Activated CD8-positive, alpha-beta memory T cell treated with anti-CD3 and anti-CD28 coated beads, Interleukin-2, amount 50 U/mL, for 24 hours (primary cell): ENCODE measurements at regions not wholly inside any gene's neighbourhood (a gene's known extent, or its start where the extent isn't known, plus 50 kb on each side); places are given as distances from the start of the nearest gene placed in this dataset.
"Not testable (repeated sequence)": the region's sequence is repeated elsewhere in the genome, so short reads cannot be mapped to it uniquely, and the experiment has no call there.

Experiments used
- DNase-seq: peaks from one replicate; pipeline ENCODE4 v3.0.0-alpha.2; 2020; ENCODE audit errors: extremely low read depth

- no peak for DNase-seq
Measured at GRCh38 chr9:110093417-110093816, 114.5 kb downstream of the C9orf152 start.

- no peak for DNase-seq
Measured at GRCh38 chr9:110093871-110094270, 114.1 kb downstream of the C9orf152 start.

GRCh38 chr9:110095161-110095595 is 112.8 kb downstream of the C9orf152 start:
- no peak for DNase-seq

- DNase-seq: no peak
Measured at GRCh38 chr9:110095776-110096175, 112.2 kb downstream of the C9orf152 start.

GRCh38 chr9:110096674-110097073 is 111.3 kb downstream of the C9orf152 start:
- DNase-seq: not testable (repeated sequence)

GRCh38 chr9:110099236-110100095 is 108.5 kb downstream of the C9orf152 start:
- no peak for DNase-seq

GRCh38 chr9:110101531-110102161 is 106.3 kb downstream of the C9orf152 start:
- DNase-seq: no peak

GRCh38 chr9:110103257-110103656 is 104.7 kb downstream of the C9orf152 start:
- DNase-seq: no peak

GRCh38 chr9:110104261-110104809 is 103.6 kb downstream of the C9orf152 start:
- no peak for DNase-seq

GRCh38 chr9:110105107-110105506 is 102.9 kb downstream of the C9orf152 start:
- DNase-seq: no peak

GRCh38 chr9:110106661-110107060 is 101.3 kb downstream of the C9orf152 start:
- DNase-seq: no peak

- DNase-seq: no peak
Measured at GRCh38 chr9:110109333-110110092, 98.4 kb downstream of the C9orf152 start.

GRCh38 chr9:110110154-110110553 is 97.8 kb downstream of the C9orf152 start:
- DNase-seq: no peak

GRCh38 chr9:110111868-110112267 is 96.1 kb downstream of the C9orf152 start:
- no peak for DNase-seq

- DNase-seq: no peak
Measured at GRCh38 chr9:110112792-110113191, 95.2 kb downstream of the C9orf152 start.

GRCh38 chr9:110114086-110114858 is 93.7 kb downstream of the C9orf152 start:
- DNase-seq: no peak

GRCh38 chr9:110114859-110115201 is 93.1 kb downstream of the C9orf152 start:
- no peak for DNase-seq

- DNase-seq: no peak
Measured at GRCh38 chr9:110115341-110115820, 92.6 kb downstream of the C9orf152 start.

- no peak for DNase-seq
Measured at GRCh38 chr9:110115826-110116542, 92.0 kb downstream of the C9orf152 start.

GRCh38 chr9:110116543-110116885 is 91.4 kb downstream of the C9orf152 start:
- DNase-seq: no peak

- DNase-seq: no peak
Measured at GRCh38 chr9:110121170-110121569, 86.8 kb downstream of the C9orf152 start.
